ENCODE measurements at regions not wholly inside any gene's neighbourhood (a gene's known extent, or its start where the extent isn't known, plus 50 kb on each side); places are given as distances from the start of the nearest gene placed in this dataset.

- Histone ChIP-seq H3K27me3 (no peaks in the 10 kb centered on the region), H3K4me1 (no peaks in the 10 kb centered on the region), H3K9me3 (no peaks in the 10 kb centered on the region), H3K4me3 (replicated peaks in 1 of 3) (no peak overlapping the region), H3K36me3 (no peaks in the 10 kb centered on the region), H3K27ac (no peak overlapping the region)
- TF ChIP-seq CTCF (IDR thresholded peaks at IDR 0.05) (no peak), POLR2A (IDR thresholded peaks at IDR 0.05) (no peak)
- WGBS, 2 donors, result 91 to 95% methylated on average over 6 of the region's 6 CpGs
- DNase-seq, result no peak
- intact Hi-C loops (cut with DNase I), result no loop called here
Measured at GRCh38 chr4:180789929-180790328, 1453.3 kb upstream of the TENM3 start.

GRCh38 chr4:180790471-180790870, 1452.7 kb upstream of the TENM3 start:
- no peaks in the 10 kb centered on the region for H3K27me3 ChIP-seq
- TF ChIP-seq CTCF (IDR thresholded peaks at IDR 0.05), result no peak
- TF ChIP-seq POLR2A (IDR thresholded peaks at IDR 0.05), result no peak
- no peaks in the 10 kb centered on the region for H3K36me3 ChIP-seq
- H3K4me1 ChIP-seq, result no peaks in the 10 kb centered on the region
- H3K4me3 ChIP-seq (replicated peaks in 1 of 3), result no peak overlapping the region
- 56 to 60% methylated on average over 3 of the region's 3 CpGs for WGBS, 2 donors
- no peaks in the 10 kb centered on the region for H3K9me3 ChIP-seq
- no peak for DNase-seq
- no peak overlapping the region for H3K27ac ChIP-seq
- intact Hi-C loops (cut with DNase I), result no loop called here

DNA sequence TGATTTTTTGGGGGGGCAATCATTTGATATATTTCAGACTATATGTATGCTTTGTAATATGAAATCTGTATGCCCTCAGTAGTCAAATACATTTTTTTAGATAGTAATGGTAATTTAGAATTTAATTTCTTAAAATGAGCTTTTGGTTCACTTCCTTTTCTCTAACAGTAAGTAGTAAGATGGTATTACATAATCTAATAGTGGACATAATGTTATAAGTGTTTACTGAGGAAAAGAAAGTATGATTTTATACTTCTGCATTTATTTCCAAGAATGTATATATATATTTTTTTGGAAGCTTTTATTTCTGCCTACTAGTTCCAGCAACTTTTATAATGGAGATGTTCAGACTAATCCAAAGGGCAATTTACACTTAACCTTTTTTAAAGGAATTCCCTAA, 1450.7 kb upstream of the TENM3 start:
- TF ChIP-seq POLR2A (IDR thresholded peaks at IDR 0.05) (no peak), CTCF (IDR thresholded peaks at IDR 0.05) (no peak)
- no peak for DNase-seq
- Histone ChIP-seq H3K36me3 (no peaks in the 10 kb centered on the region), H3K4me1 (no peaks in the 10 kb centered on the region), H3K27ac (no peak overlapping the region), H3K4me3 (replicated peaks in 1 of 3) (no peak overlapping the region), H3K27me3 (no peaks in the 10 kb centered on the region), H3K9me3 (no peaks in the 10 kb centered on the region)
- intact Hi-C loops (cut with DNase I), result no loop called here

GRCh38 chr4:180794333-180794732, 1448.9 kb upstream of the TENM3 start:
- H3K27ac ChIP-seq, result no peak overlapping the region
- no peak for DNase-seq
- no peaks in the 10 kb centered on the region for H3K36me3 ChIP-seq
- no peaks in the 10 kb centered on the region for H3K27me3 ChIP-seq
- no peaks in the 10 kb centered on the region for H3K4me1 ChIP-seq
- TF ChIP-seq POLR2A (IDR thresholded peaks at IDR 0.05) (no peak), CTCF (IDR thresholded peaks at IDR 0.05) (no peak)
- H3K4me3 ChIP-seq (replicated peaks in 1 of 3), result no peak overlapping the region
- intact Hi-C loops (cut with DNase I), result no loop called here
- WGBS, 2 donors, result 82 to 83% methylated on average over 2 of the region's 2 CpGs
- H3K9me3 ChIP-seq, result no peaks in the 10 kb centered on the region

DNA sequence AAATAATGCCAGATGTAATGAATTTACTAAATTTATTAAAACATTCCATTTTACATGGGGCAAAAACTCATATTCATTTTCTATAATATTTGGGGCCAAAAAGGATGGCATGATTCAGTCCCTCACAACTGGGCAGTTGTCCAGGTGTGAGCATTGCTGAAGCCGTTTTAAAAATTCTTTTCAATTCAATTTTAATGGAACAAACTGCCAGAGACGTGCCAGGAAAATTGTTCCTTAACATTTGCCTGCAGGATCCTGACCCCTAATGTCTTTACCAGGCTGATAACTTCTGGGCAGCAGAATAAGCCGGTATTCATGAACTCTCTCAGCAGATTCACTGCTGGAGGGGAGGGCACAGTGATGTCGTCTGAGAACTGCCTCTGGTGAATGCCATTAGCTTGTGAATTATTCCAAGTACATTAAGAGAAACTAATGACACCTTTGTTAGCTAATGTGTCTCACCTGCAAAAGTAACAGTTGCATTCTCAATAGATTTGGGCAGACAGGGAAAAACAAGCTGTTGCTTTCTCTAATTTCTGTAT, 1445.1 kb upstream of the TENM3 start:
- WGBS, 2 donors, result 48 to 51% methylated on average over 4 of the region's 4 CpGs
- no peak for DNase-seq
- TF ChIP-seq POLR2A (IDR thresholded peaks at IDR 0.05), result no peak
- no peak for TF ChIP-seq CTCF (IDR thresholded peaks at IDR 0.05)
- H3K27me3 ChIP-seq, result no peaks in the 10 kb centered on the region
- no peak overlapping the region for H3K27ac ChIP-seq
- intact Hi-C loops (cut with DNase I), result no loop called here
- H3K4me3 ChIP-seq (replicated peaks in 1 of 3), result no peak overlapping the region
- no peaks in the 10 kb centered on the region for H3K4me1 ChIP-seq
- no peaks in the 10 kb centered on the region for H3K36me3 ChIP-seq
- no peaks in the 10 kb centered on the region for H3K9me3 ChIP-seq
